ENCODE measurements at regions not wholly inside any gene's neighbourhood (a gene's known extent, or its start where the extent isn't known, plus 50 kb on each side); places are given as distances from the start of the nearest gene placed in this dataset.

DNA sequence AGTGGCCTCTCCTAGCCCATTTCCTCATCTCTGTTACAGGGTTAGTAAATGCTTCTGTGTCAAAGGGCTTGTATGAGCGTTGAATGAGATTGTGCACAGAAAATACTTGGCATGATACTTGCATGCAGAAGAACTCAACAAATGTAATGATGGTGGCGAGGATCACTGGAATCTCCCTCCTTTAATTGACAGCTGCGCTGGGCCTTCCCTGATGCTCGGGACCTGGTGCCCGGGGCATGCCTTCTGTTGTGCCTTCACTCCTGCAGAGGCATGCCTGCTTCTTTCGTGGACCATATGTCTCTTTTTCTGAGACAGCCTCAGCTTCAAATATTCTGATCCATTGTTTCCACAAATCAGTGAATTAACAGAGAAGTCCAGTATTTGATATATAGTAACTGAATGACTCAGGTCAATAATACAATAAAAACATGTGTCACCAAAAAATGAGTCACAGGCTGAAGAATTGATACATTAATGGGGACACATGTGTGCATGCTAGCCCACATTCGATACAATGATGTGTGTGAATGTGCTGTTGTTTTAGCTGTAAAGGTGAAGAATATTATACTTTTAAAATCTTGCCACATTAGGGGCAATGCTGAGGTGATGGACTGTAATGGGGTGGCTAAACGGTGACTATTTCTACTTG lies 243.3 kb upstream of the TBL1XR1 start:
- in situ Hi-C loops (cut with MboI; ENCODE audit: low sequenced_read_pairs in 4 of 4) (no loop called here), intact Hi-C loops (cut with DNase I; ENCODE audit: low total_unique reads) (no loop called here)
- H3K27ac ChIP-seq, result no peak overlapping the region

DNA sequence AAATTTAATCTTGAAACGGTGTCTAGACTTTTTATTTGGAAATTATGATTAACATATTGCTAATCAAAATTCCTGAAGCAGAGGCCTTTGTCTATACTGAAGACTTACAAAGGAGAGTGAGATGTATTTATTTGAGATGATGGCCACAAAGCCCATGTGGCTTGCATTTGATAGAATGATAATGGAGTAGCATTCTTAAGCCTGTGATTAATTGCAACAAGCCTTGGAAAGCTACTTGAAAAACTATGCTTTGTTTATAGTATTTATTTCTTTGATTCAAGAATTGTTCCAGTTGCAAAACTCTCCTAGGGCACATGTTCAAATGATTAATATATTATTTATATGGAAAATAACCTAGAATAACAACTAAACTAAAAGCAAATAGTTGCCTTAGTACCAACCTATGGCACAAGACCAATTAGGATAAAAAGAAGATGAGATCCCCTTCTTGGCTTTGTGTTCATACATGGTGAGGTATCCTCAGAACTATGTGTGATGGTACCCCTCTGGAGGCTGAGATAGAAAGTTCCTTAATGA lies 244.1 kb upstream of the TBL1XR1 start:
- ATAC-seq, result no peak
- Histone ChIP-seq H3K27ac (no peak overlapping the region), H3K27me3 (no peaks in the 10 kb centered on the region), H3K4me3 (no peak overlapping the region), H3K36me3 (no peaks in the 10 kb centered on the region), H3K4me1 (peaks cover 0 to 4% of the 10 kb centered on the region in 2 donors), H3K9me3 (no peaks in the 10 kb centered on the region)
- TF ChIP-seq, protein P1, sequence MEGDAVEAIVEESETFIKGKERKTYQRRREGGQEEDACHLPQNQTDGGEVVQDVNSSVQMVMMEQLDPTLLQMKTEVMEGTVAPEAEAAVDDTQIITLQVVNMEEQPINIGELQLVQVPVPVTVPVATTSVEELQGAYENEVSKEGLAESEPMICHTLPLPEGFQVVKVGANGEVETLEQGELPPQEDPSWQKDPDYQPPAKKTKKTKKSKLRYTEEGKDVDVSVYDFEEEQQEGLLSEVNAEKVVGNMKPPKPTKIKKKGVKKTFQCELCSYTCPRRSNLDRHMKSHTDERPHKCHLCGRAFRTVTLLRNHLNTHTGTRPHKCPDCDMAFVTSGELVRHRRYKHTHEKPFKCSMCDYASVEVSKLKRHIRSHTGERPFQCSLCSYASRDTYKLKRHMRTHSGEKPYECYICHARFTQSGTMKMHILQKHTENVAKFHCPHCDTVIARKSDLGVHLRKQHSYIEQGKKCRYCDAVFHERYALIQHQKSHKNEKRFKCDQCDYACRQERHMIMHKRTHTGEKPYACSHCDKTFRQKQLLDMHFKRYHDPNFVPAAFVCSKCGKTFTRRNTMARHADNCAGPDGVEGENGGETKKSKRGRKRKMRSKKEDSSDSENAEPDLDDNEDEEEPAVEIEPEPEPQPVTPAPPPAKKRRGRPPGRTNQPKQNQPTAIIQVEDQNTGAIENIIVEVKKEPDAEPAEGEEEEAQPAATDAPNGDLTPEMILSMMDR (IDR thresholded peaks at IDR 0.05 in 4 of 5, conservative IDR thresholded peaks at IDR 0.05 in 1 of 5), result no peak
- no peak for TF ChIP-seq POLR2A (IDR thresholded peaks at IDR 0.05)
- DNase-seq, result no peak
- intact Hi-C loops (cut with DNase I; ENCODE audit: low total_unique reads), result no loop called here
- in situ Hi-C loops (cut with MboI; ENCODE audit: low sequenced_read_pairs in 4 of 4), result no loop called here

More for the DNA sequence above, 243.3 kb upstream of the TBL1XR1 start:
- H3K27me3 ChIP-seq, result no peaks in the 10 kb centered on the region
- no peak overlapping the region for H3K4me3 ChIP-seq
- peaks cover 0 to 4% of the 10 kb centered on the region in 2 donors for H3K4me1 ChIP-seq
- DNase-seq (no peak), ATAC-seq (no peak)
- TF ChIP-seq, protein P1 (IDR thresholded peaks at IDR 0.05 in 4 of 5, conservative IDR thresholded peaks at IDR 0.05 in 1 of 5), result no peak
- no peak for TF ChIP-seq POLR2A (IDR thresholded peaks at IDR 0.05)
- no peaks in the 10 kb centered on the region for H3K9me3 ChIP-seq
- no peaks in the 10 kb centered on the region for H3K36me3 ChIP-seq

DNA sequence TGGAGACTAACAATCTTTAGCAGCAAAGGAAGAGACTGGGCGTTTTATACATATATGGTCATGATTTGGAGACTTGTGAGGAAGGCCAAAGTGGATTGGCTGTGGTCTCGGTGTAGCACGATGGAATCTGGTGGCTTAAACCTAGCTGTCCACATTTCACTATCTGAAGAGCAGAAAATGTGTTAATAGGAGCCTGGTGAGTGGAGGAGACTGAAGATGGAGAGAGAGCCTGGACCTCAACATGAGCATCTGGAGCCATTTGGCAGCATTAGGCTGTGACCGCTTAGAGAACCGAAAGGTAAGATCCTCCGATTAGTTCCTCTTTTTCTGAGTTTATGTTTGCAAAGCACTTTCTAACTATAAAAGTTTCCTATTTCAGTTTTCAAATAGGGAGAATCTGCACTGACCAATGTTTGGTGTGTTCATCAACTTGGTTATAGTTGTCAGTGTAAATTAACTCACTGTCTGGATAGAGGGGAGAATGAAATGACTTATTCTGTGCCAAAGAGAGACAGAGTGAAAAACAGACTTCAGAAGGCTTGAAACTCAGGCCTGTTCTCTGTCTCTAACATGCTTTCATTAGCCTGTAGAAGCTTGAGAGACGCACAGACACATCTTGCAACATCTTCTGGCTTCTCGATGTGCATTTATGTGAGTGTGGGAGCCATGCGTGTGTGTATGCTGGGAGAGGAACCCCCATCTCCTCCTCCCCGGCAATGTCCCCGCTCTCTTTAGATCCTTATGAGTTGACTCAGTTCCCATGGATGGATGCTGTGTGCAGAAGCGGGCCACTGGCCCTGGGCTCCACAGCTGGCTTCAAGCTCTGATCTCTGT lies 244.7 kb upstream of the TBL1XR1 start:
- no peaks in the 10 kb centered on the region for H3K36me3 ChIP-seq
- in situ Hi-C loops (cut with MboI; ENCODE audit: low sequenced_read_pairs in 4 of 4) (no loop called here), intact Hi-C loops (cut with DNase I; ENCODE audit: low total_unique reads) (no loop called here)
- no peak for TF ChIP-seq POLR2A (IDR thresholded peaks at IDR 0.05)
- TF ChIP-seq, protein P1 (IDR thresholded peaks at IDR 0.05 in 4 of 5, conservative IDR thresholded peaks at IDR 0.05 in 1 of 5), result no peak
- peak in 1 of 2 donors; percentile 30 for ATAC-seq
- no peaks in the 10 kb centered on the region for H3K9me3 ChIP-seq
- H3K27me3 ChIP-seq, result no peaks in the 10 kb centered on the region
- H3K4me3 ChIP-seq, result no peak overlapping the region
- H3K4me1 ChIP-seq, result peaks cover 0 to 4% of the 10 kb centered on the region in 2 donors
- DNase-seq, result no peak
- H3K27ac ChIP-seq, result peak overlapping the region in 1 of 4 donors; percentile 7

DNA sequence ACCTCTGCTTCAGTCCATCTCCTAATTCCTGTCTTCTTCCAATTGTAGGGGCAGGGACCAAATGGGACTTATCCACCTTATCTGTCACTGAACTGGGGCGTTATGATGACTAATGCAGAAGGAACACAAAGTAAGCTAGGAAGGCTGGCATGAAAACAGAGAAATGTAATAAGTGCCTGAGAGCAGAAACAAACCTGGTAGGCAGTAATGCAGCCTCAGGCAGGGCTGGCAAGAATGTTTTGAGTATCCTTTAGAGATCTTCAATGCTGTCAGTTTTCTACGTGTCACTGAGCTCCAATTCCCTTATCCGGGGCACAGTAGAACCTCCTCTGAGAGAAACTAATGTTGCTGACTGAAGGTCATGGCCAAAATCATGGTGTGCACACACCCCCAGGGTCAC lies 246.2 kb upstream of the TBL1XR1 start:
- TF ChIP-seq, protein P1 (IDR thresholded peaks at IDR 0.05 in 4 of 5, conservative IDR thresholded peaks at IDR 0.05 in 1 of 5), result no peak
- TF ChIP-seq POLR2A (IDR thresholded peaks at IDR 0.05), result no peak
- ATAC-seq, result peak; percentile 60 to 89
- no peak overlapping the region for H3K27ac ChIP-seq

More for the DNA sequence above, 246.2 kb upstream of the TBL1XR1 start:
- no peak for DNase-seq
- Histone ChIP-seq H3K9me3 (no peaks in the 10 kb centered on the region), H3K4me1 (peaks cover 0 to 4% of the 10 kb centered on the region in 2 donors), H3K36me3 (no peaks in the 10 kb centered on the region), H3K27me3 (no peaks in the 10 kb centered on the region), H3K4me3 (no peak overlapping the region)
- intact Hi-C loops (cut with DNase I; ENCODE audit: low total_unique reads) (no loop called here), in situ Hi-C loops (cut with MboI; ENCODE audit: low sequenced_read_pairs in 4 of 4) (no loop called here)
